Upper lobe of right lung (tissue), 1 donor: ENCODE measurements at regions not wholly inside any gene's neighbourhood (a gene's known extent, or its start where the extent isn't known, plus 50 kb on each side); places are given as distances from the start of the nearest gene placed in this dataset.

Experiments
- ATAC-seq: fragments of 200-7000 bp; cut with Tn5 transposase; one replicate; pipeline ENCODE4 v1.9.1; 2020; ENCODE audit warnings: mild to moderate bottlenecking, moderate library complexity
- DNase-seq: peaks from one replicate; pipeline ENCODE4 v3.0.0-alpha.2; 2020
- H3K27ac ChIP-seq: fragments of 200-600 bp; one replicate; pipeline ENCODE4 v1.8.0; 2022
- H3K27me3 ChIP-seq: fragments of 200-600 bp; one replicate; pipeline ENCODE4 v1.8.0; 2022; ENCODE audit warnings: mild to moderate bottlenecking
- H3K36me3 ChIP-seq: fragments of 200-600 bp; one replicate; pipeline ENCODE4 v1.8.0; 2022
- H3K4me1 ChIP-seq: fragments of 200-600 bp; one replicate; pipeline ENCODE4 v1.8.0; 2022
- H3K4me3 ChIP-seq: fragments of 200-600 bp; one replicate; pipeline ENCODE4 v1.8.0; 2022; ENCODE audit warnings: mild to moderate bottlenecking
- H3K9me3 ChIP-seq: fragments of 200-600 bp; one replicate; pipeline ENCODE4 v1.8.0; 2022
- intact Hi-C: fragments of 100-400 bp; cut with DNase I; formaldehyde crosslinking; loops from one replicate; pipeline ENCODE4 v1.11.0; 2022
- TF ChIP-seq, protein P1 (sequence below): fragments of 200-600 bp; IDR thresholded peaks from one replicate; pipeline ENCODE4 v1.8.0; 2022; ENCODE audit warnings: antibody characterized with exemption
- donor health status: DM: no; HTN: yes; CAD: no; lungs with severe emphysema.

DNA sequence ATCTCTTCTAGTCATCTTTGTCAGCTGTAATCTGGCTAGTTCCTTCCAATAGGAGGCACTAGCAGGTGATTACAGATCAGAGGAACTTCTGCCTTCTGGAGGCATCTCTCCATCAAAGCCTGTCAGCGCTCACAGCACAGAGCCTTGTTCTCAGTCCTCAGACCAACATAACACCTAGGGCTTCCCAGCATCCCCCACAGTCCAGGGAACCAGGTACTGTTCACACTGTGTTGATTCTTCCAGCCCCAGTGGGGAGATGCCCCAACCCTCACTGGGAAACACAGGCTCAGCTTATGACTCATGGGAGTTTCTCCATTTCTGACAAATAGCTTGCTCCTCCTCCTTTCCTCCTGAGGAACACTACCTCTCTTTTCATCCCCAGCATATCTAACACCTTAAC, 601.7 kb downstream of the CBLN2 start:
- DNase-seq (no peak), ATAC-seq (no peak)
- no peak overlapping the region for H3K4me3 ChIP-seq
- no peaks in the 10 kb centered on the region for H3K4me1 ChIP-seq
- TF ChIP-seq, protein P1, sequence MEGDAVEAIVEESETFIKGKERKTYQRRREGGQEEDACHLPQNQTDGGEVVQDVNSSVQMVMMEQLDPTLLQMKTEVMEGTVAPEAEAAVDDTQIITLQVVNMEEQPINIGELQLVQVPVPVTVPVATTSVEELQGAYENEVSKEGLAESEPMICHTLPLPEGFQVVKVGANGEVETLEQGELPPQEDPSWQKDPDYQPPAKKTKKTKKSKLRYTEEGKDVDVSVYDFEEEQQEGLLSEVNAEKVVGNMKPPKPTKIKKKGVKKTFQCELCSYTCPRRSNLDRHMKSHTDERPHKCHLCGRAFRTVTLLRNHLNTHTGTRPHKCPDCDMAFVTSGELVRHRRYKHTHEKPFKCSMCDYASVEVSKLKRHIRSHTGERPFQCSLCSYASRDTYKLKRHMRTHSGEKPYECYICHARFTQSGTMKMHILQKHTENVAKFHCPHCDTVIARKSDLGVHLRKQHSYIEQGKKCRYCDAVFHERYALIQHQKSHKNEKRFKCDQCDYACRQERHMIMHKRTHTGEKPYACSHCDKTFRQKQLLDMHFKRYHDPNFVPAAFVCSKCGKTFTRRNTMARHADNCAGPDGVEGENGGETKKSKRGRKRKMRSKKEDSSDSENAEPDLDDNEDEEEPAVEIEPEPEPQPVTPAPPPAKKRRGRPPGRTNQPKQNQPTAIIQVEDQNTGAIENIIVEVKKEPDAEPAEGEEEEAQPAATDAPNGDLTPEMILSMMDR = no peak
- H3K27ac ChIP-seq = no peak overlapping the region
- no peaks in the 10 kb centered on the region for H3K9me3 ChIP-seq
- H3K36me3 ChIP-seq = no peaks in the 10 kb centered on the region
- intact Hi-C loops = no loop called here
- no peaks in the 10 kb centered on the region for H3K27me3 ChIP-seq

DNA sequence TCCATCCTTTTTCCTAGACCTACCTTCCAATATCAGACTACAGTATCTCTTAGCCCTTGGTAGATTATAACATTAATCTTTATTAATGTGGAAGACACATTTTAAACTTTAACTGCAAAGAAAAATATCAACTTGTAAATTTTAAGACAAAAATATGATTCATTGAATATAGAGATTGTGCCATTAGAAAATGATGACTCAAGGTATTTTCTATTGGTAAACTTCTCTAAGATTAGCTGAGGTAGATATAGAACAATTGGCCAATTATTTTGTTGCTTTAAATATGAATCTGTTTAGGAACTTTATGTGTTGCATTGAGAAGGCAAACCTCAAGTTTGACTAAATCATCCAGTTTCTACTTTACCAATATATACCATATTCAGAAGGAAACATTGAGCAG, 604.7 kb downstream of the CBLN2 start:
- Histone ChIP-seq H3K4me3 (no peak overlapping the region), H3K4me1 (no peaks in the 10 kb centered on the region), H3K27ac (no peak overlapping the region), H3K9me3 (no peaks in the 10 kb centered on the region), H3K36me3 (no peaks in the 10 kb centered on the region), H3K27me3 (no peaks in the 10 kb centered on the region)
- no peak for ATAC-seq
- TF ChIP-seq, protein P1 = no peak
- intact Hi-C loops = no loop called here
- DNase-seq = no peak

DNA sequence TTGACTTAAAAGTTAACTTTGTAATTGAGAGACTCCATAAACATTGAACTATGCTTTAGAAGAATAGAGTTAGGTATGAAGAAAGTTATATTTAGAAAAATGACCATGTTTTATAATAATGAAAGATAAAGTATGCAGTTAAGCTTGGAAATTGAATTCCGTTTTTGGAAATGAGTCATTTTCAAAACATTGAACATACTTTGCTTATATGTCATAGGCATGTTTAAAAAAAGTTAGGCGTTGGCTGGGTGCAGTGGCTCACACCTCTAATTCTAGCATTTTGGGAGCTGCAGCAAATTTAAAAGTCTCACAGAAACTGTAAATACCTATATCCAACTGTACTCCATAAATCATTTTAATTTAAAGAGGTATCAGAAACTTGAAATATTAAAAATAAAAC, 607.4 kb downstream of the CBLN2 start:
- H3K27ac ChIP-seq = no peak overlapping the region
- no peaks in the 10 kb centered on the region for H3K27me3 ChIP-seq
- H3K4me3 ChIP-seq = no peak overlapping the region
- DNase-seq (no peak), ATAC-seq (no peak)
- intact Hi-C loops = no loop called here
- H3K9me3 ChIP-seq = no peaks in the 10 kb centered on the region
- H3K36me3 ChIP-seq = no peaks in the 10 kb centered on the region
- H3K4me1 ChIP-seq = no peaks in the 10 kb centered on the region
- TF ChIP-seq, protein P1 = no peak

DNA sequence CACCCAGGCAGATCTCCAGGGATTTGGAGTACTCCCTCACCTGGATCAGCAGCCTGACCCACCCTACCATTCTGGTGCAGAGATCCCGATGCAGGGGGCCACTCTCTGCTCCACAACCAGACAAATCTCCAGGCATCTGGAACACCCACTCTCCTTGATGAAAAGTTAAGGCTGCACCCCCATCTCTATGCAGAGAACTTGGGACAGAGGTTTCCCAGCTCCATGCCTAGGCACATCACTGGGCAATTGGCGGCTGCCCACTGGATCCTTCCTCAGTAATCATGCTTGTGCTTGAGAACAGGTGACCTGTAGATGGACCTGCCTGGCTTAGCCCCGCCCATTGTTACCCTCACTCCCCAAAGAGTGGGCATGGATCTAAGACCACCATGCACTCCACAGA, 624.9 kb downstream of the CBLN2 start:
- no peaks in the 10 kb centered on the region for H3K4me1 ChIP-seq
- TF ChIP-seq, protein P1 = no peak
- H3K4me3 ChIP-seq = no peak overlapping the region
- ATAC-seq = no peak
- no peaks in the 10 kb centered on the region for H3K9me3 ChIP-seq
- intact Hi-C loops = no loop called here
- H3K27me3 ChIP-seq = no peaks in the 10 kb centered on the region
- no peak overlapping the region for H3K27ac ChIP-seq
- DNase-seq = no peak
- no peaks in the 10 kb centered on the region for H3K36me3 ChIP-seq

DNA sequence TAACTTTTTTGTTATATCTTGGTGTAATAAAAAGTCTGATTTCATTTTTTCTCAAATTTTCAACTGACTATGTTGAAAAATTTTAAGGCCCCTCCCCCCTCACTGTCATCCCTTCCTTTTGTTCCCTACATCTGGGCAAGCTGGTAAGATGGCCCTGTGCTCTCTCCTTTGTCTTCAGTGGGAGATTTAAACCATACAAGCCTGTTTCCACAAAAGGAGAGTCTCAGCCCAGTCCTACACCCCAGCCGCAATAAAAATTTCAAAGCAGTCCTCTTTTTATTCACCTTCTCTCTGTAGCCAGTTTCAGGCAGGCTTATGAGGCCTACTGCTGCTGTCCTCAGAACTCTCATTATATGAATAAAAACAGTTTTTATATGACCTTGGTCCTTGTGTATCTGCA, 630.5 kb downstream of the CBLN2 start:
- intact Hi-C loops = no loop called here
- H3K27me3 ChIP-seq = no peaks in the 10 kb centered on the region
- no peak for ATAC-seq
- no peaks in the 10 kb centered on the region for H3K36me3 ChIP-seq
- TF ChIP-seq, protein P1 = no peak
- no peak overlapping the region for H3K4me3 ChIP-seq
- H3K4me1 ChIP-seq = no peaks in the 10 kb centered on the region
- H3K9me3 ChIP-seq = no peaks in the 10 kb centered on the region
- DNase-seq = no peak
- no peak overlapping the region for H3K27ac ChIP-seq

DNA sequence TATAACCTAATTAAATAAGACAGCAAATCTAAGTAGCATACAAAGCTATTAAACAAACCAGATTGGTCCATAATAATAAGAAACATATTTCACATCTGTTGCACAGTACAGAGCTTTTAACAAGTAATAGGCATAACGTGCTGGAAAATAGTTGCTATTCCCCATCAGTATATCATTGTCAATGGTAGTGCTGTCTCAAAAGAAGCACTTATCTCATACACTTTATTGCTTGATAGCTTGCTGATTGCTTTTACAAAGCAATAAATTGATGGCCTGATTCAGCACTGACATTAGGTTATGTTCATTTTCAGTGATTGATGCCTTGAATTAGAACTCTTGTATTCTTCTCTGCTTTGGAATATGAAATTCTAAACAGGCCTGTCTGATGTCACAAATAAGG, 641.7 kb downstream of the CBLN2 start:
- no peaks in the 10 kb centered on the region for H3K36me3 ChIP-seq
- ATAC-seq = no peak

More for the DNA sequence above, 641.7 kb downstream of the CBLN2 start:
- no peak for DNase-seq
- H3K4me1 ChIP-seq = no peaks in the 10 kb centered on the region
- intact Hi-C loops = no loop called here
- H3K9me3 ChIP-seq = no peaks in the 10 kb centered on the region
- no peak overlapping the region for H3K27ac ChIP-seq
- H3K27me3 ChIP-seq = no peaks in the 10 kb centered on the region
- TF ChIP-seq, protein P1 = no peak
- no peak overlapping the region for H3K4me3 ChIP-seq
